T-cell (primary cell): ENCODE measurements at regions not wholly inside any gene's neighbourhood (a gene's known extent, or its start where the extent isn't known, plus 50 kb on each side); places are given as distances from the start of the nearest gene placed in this dataset.

Experiments used
- ATAC-seq, 4 experiments: fragments of 200-7000 bp in 3 of 4; fragments of 150-1000 bp in 1 of 4; cut with Tn5 transposase; replicated peaks in 1 of 4; 1 replicate in 3 of 4; 2 replicates in 1 of 4; pipeline ENCODE4 v1.10.0; 2021; ENCODE audit warnings: moderate library complexity in 3 of 4, mild to moderate bottlenecking in 2 of 4, moderate number of reproducible peaks in 1 of 4
- CTCF ChIA-PET, 2 donors: fragments of 300-600 bp; sonication (Branson Sonifier 250); formaldehyde crosslinking; loops; one replicate each; lab custom pipeline; 2022; ENCODE audit warnings: antibody characterized with exemption in 2 of 2; lab: Charles Lee
- POLR2A ChIA-PET, 2 donors: fragments of 300-600 bp; sonication (Branson Sonifier 250); formaldehyde crosslinking; loops; one replicate each; lab custom pipeline; 2022; ENCODE audit warnings: antibody characterized with exemption in 2 of 2; lab: Charles Lee
- DNase-seq, 35 experiments: peaks; one replicate each; pipeline versions ENCODE4 v3.0.0 to v3.0.0-alpha.2; 2013 to 2023
- H3K27ac ChIP-seq: one replicate; pipeline ENCODE4 v1.5.1; 2013; ENCODE audit warnings: low read length
- H3K27me3 ChIP-seq, 2 experiments: replicated peaks in 1 of 2; 1 replicate in 1 of 2; 2 replicates in 1 of 2; pipeline versions ENCODE4 v1.6.1 to v1.7.0; 2013; ENCODE audit warnings: low read length in 1 of 2, mixed read lengths in 1 of 2; ENCODE audit not compliant: control insufficient read depth in 2 of 2, insufficient read depth in 2 of 2; ENCODE audit errors: extremely low read depth in 1 of 2
- H3K36me3 ChIP-seq, 2 donors: 1 replicate in 1 of 2; 2 replicates in 1 of 2; pipeline versions ENCODE4 v1.6.1 to v1.7.0; 2013; ENCODE audit warnings: low read length in 1 of 2; ENCODE audit not compliant: control insufficient read depth in 2 of 2, insufficient read depth in 1 of 2; ENCODE audit errors: extremely low read depth in 1 of 2
- H3K4me1 ChIP-seq, 2 experiments: 1 replicate in 1 of 2; 2 replicates in 1 of 2; pipeline versions ENCODE4 v1.6.1 to v1.7.0; 2013; ENCODE audit warnings: low read length in 2 of 2, mixed read lengths in 1 of 2; ENCODE audit not compliant: insufficient read depth in 2 of 2, control insufficient read depth in 1 of 2; ENCODE audit errors: extremely low read depth in 1 of 2
- H3K4me3 ChIP-seq, 2 donors: 1 replicate in 1 of 2; 2 replicates in 1 of 2; pipeline versions ENCODE4 v1.5.1 to v1.7.0; 2013; ENCODE audit warnings: mild to moderate bottlenecking in 2 of 2, low read length in 1 of 2, moderate library complexity in 1 of 2; ENCODE audit not compliant: control insufficient read depth in 1 of 2; ENCODE audit errors: extremely low read depth in 1 of 2
- H3K9me3 ChIP-seq: 2 replicates; pipeline ENCODE4 v1.7.0; 2013
- H3K27ac Mint-ChIP-seq, 2 donors: one replicate each; pipeline ENCODE4 v1.8.0; 2020 to 2021; ENCODE audit warnings: mild to moderate bottlenecking in 2 of 2, mixed read lengths in 2 of 2
- H3K27me3 Mint-ChIP-seq, 2 donors: one replicate each; pipeline ENCODE4 v1.8.0; 2021 to 2022; ENCODE audit warnings: mixed read lengths in 2 of 2
- H3K36me3 Mint-ChIP-seq: one replicate; pipeline ENCODE4 v1.8.0; 2021; ENCODE audit warnings: mixed read lengths
- H3K4me1 Mint-ChIP-seq, 3 donors: one replicate each; pipeline ENCODE4 v1.8.0; 2020 to 2022; ENCODE audit warnings: mixed read lengths in 3 of 3, mild to moderate bottlenecking in 1 of 3
- H3K4me3 Mint-ChIP-seq, 3 donors: one replicate each; pipeline ENCODE4 v1.8.0; 2020 to 2022; ENCODE audit warnings: mild to moderate bottlenecking in 3 of 3, mixed read lengths in 3 of 3, moderate library complexity in 3 of 3
- H3K9me3 Mint-ChIP-seq, 3 donors: one replicate each; pipeline ENCODE4 v1.8.0; 2020 to 2022; ENCODE audit warnings: mixed read lengths in 3 of 3
- WGBS: methylation state at CpG from one replicate; pipeline ENCODE4 v1.1.5; 2013; ENCODE audit warnings: missing lambda C conversion rate; ENCODE audit not compliant: insufficient coverage; 5-methylcytosine and 5-hydroxymethylcytosine counted together

GRCh38 chr1:188931506-188931905 lies 1546.2 kb downstream of the BRINP3 start:
- no peaks in the 10 kb centered on the region for H3K4me1 Mint-ChIP-seq
- no peaks in the 10 kb centered on the region for H3K9me3 ChIP-seq
- H3K27me3 Mint-ChIP-seq: no peaks in the 10 kb centered on the region
- H3K4me3 ChIP-seq: no peak overlapping the region
- 86% methylated on average over 1 of the region's 1 CpG for WGBS
- ATAC-seq (no peak), DNase-seq (no peak)
- no peaks in the 10 kb centered on the region for H3K27me3 ChIP-seq
- H3K27ac ChIP-seq: no peak overlapping the region
- no peaks in the 10 kb centered on the region for H3K4me1 ChIP-seq
- H3K4me3 Mint-ChIP-seq: no peak overlapping the region
- peaks cover 5 to 9% (median 7%) of the 10 kb centered on the region in 3 donors for H3K9me3 Mint-ChIP-seq
- H3K27ac Mint-ChIP-seq: no peak overlapping the region
- no peaks in the 10 kb centered on the region for H3K36me3 Mint-ChIP-seq
- no peaks in the 10 kb centered on the region for H3K36me3 ChIP-seq
- ChIA-PET CTCF (no interaction called here), POLR2A (no interaction called here)

GRCh38 chr1:188937965-188938551 lies 1539.6 kb downstream of the BRINP3 start:
- no peak overlapping the region for H3K27ac Mint-ChIP-seq
- Histone ChIP-seq H3K9me3 (no peaks in the 10 kb centered on the region), H3K36me3 (no peaks in the 10 kb centered on the region), H3K4me1 (no peaks in the 10 kb centered on the region), H3K27ac (no peak overlapping the region), H3K4me3 (no peak overlapping the region), H3K27me3 (no peaks in the 10 kb centered on the region)
- H3K36me3 Mint-ChIP-seq: no peaks in the 10 kb centered on the region
- ChIA-PET POLR2A (no interaction called here), CTCF (no interaction called here)
- no peak for ATAC-seq
- no peaks in the 10 kb centered on the region for H3K27me3 Mint-ChIP-seq
- no CpG with 5 or more reads among the region's 4 CpGs for WGBS
- H3K4me1 Mint-ChIP-seq: no peaks in the 10 kb centered on the region
- no peak overlapping the region for H3K4me3 Mint-ChIP-seq
- no peak for DNase-seq
- peaks cover 4 to 9% (median 5%) of the 10 kb centered on the region in 3 donors for H3K9me3 Mint-ChIP-seq

GRCh38 chr1:188941986-188942385 lies 1535.7 kb downstream of the BRINP3 start:
- Mint-ChIP-seq H3K36me3 (no peaks in the 10 kb centered on the region), H3K27ac (no peak overlapping the region), H3K4me3 (no peak overlapping the region), H3K4me1 (no peaks in the 10 kb centered on the region), H3K27me3 (no peaks in the 10 kb centered on the region), H3K9me3 (peaks cover 4 to 21% (median 8%) of the 10 kb centered on the region in 3 donors)
- Histone ChIP-seq H3K36me3 (no peaks in the 10 kb centered on the region), H3K4me3 (no peak overlapping the region), H3K4me1 (no peaks in the 10 kb centered on the region), H3K9me3 (no peaks in the 10 kb centered on the region), H3K27me3 (no peaks in the 10 kb centered on the region), H3K27ac (no peak overlapping the region)
- no CpG with 5 or more reads among the region's 2 CpGs for WGBS
- CTCF ChIA-PET: no interaction called here
- ATAC-seq (no peak), DNase-seq (no peak)
- POLR2A ChIA-PET: no interaction called here

GRCh38 chr1:188949701-188950100 lies 1528.0 kb downstream of the BRINP3 start:
- Histone ChIP-seq H3K9me3 (no peaks in the 10 kb centered on the region), H3K27me3 (no peaks in the 10 kb centered on the region), H3K36me3 (no peaks in the 10 kb centered on the region), H3K4me1 (no peaks in the 10 kb centered on the region), H3K4me3 (no peak overlapping the region), H3K27ac (no peak overlapping the region)
- H3K4me3 Mint-ChIP-seq: no peak overlapping the region
- no peak overlapping the region for H3K27ac Mint-ChIP-seq
- DNase-seq (no peak), ATAC-seq (no peak)
- H3K9me3 Mint-ChIP-seq: peaks cover 5 to 12% (median 9%) of the 10 kb centered on the region in 3 donors
- H3K4me1 Mint-ChIP-seq: no peaks in the 10 kb centered on the region
- ChIA-PET POLR2A (no interaction called here), CTCF (no interaction called here)
- H3K36me3 Mint-ChIP-seq: no peaks in the 10 kb centered on the region
- H3K27me3 Mint-ChIP-seq: no peaks in the 10 kb centered on the region

- no peak for DNase-seq
- Mint-ChIP-seq H3K27ac (no peak overlapping the region), H3K9me3 (peaks cover 7 to 25% (median 19%) of the 10 kb centered on the region in 3 donors), H3K27me3 (no peaks in the 10 kb centered on the region), H3K36me3 (no peaks in the 10 kb centered on the region), H3K4me1 (no peaks in the 10 kb centered on the region), H3K4me3 (no peak overlapping the region)
- Histone ChIP-seq H3K36me3 (no peaks in the 10 kb centered on the region), H3K27me3 (no peaks in the 10 kb centered on the region), H3K27ac (no peak overlapping the region), H3K4me3 (no peak overlapping the region), H3K9me3 (no peaks in the 10 kb centered on the region), H3K4me1 (no peaks in the 10 kb centered on the region)
- ATAC-seq: no peak
- no CpG with 5 or more reads among the region's 3 CpGs for WGBS
- POLR2A ChIA-PET: no interaction called here
- CTCF ChIA-PET: no interaction called here
Measured at GRCh38 chr1:188958461-188959115, 1519.1 kb downstream of the BRINP3 start.

- ChIA-PET POLR2A (no interaction called here), CTCF (no interaction called here)
- H3K4me1 ChIP-seq: no peaks in the 10 kb centered on the region
- Mint-ChIP-seq H3K27ac (no peak overlapping the region), H3K4me3 (no peak overlapping the region), H3K27me3 (no peaks in the 10 kb centered on the region), H3K9me3 (peaks cover 20 to 37% (median 24%) of the 10 kb centered on the region in 3 donors), H3K4me1 (no peaks in the 10 kb centered on the region), H3K36me3 (no peaks in the 10 kb centered on the region)
- no peak for ATAC-seq
- H3K36me3 ChIP-seq: no peaks in the 10 kb centered on the region
- H3K27ac ChIP-seq: no peak overlapping the region
- H3K9me3 ChIP-seq: no peaks in the 10 kb centered on the region
- no peak overlapping the region for H3K4me3 ChIP-seq
- no peak for DNase-seq
- H3K27me3 ChIP-seq: no peaks in the 10 kb centered on the region
- 65% methylated on average over 6 of the region's 9 CpGs for WGBS
Measured at GRCh38 chr1:188986745-188987417, 1490.8 kb downstream of the BRINP3 start.
